Femur (tissue), 1 donor: ENCODE measurements at regions not wholly inside any gene's neighbourhood (a gene's known extent, or its start where the extent isn't known, plus 50 kb on each side); places are given as distances from the start of the nearest gene placed in this dataset.
"Not testable (repeated sequence)": the region's sequence is repeated elsewhere in the genome, so short reads cannot be mapped to it uniquely, and the experiment has no call there.

Experiments used
- DNase-seq: peaks from one replicate; pipeline ENCODE4 v3.0.0-alpha.2; 2017

- no peak for DNase-seq
Observed at GRCh38 chr9:71632776-71633175, 135.5 kb downstream of the CEMIP2 start.

DNA sequence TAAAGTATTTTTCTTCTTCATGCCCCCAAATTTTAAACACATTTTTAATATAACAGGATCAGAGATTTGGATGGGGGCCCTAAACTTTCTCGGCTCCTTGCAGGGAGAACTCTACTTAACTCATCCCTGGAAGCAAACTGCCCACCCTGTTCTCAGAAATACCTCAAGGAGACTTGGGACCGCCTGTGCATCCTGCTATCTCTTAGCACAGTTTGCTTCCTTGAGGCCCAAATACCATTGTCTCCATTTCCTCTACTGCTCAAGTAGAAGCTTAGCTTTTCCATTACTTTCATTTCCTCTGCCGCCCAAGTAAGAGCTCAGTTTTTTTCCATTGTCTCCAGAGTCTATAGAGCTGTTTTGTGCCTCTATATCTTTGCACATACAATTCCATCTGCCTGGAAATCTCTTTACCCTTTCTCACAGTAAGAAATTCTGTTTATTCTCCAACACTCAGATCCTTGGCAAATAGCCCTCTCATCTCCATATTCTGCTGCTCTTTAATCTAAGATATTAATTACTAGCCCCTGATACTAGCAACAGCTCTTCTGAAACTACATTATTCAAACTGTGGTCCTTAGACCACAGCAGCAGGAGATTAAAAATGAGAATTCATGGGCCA, 137.8 kb downstream of the CEMIP2 start:
- no peak for DNase-seq

DNA sequence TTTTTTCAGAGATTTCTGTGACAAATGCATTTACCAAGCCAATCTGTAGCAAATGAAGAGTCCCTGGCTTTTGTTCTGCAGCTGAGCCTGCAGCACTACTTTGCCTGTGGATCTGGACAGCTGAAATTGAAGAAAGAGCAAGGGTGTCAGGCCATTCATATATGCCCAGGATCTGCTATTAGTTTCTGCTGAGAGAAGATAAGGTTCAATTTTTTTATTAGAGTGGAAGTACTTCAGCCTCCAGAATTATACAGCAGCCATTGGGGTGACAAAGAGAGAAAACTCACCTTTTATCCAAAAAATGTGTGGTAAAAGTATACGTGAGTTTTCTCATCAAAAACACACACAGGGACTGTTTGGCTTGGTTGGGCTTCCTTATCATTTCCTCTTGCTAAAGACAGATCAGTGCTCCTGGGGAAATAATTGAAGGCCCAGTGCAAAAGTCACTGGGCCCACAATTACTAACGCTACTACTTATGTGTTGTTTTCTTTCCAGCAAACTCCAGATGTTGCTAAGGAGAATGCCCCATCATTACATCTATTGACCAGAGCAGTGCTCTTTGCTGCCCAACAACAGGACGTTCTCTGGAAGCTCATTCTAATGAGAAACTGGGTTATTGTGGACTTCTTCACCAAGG, 138.6 kb downstream of the CEMIP2 start:
- DNase-seq: no peak

DNA sequence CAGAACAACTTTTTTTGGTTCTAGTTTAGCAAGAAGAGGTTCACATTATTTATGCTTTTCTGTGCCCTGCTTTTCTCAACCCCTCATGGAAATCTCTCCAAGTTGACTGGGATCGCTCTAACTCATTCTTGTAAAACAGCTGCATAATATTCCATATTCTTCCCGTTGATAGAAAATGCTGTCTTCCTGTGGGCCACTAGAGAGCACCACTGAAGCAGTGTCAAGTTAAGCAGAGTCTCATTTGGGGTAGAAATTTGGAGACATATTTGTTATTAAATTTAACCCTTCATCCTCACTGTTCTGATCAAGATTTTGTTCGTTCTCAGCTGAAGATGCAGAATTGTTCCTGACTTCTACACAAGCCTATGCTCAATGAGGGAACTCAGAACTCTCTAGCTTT, 140.1 kb downstream of the CEMIP2 start:
- DNase-seq: no peak

- no peak for DNase-seq
Observed at GRCh38 chr9:71627537-71627936, 140.8 kb downstream of the CEMIP2 start.

GRCh38 chr9:71626395-71626794, 141.9 kb downstream of the CEMIP2 start:
- no peak for DNase-seq

DNA sequence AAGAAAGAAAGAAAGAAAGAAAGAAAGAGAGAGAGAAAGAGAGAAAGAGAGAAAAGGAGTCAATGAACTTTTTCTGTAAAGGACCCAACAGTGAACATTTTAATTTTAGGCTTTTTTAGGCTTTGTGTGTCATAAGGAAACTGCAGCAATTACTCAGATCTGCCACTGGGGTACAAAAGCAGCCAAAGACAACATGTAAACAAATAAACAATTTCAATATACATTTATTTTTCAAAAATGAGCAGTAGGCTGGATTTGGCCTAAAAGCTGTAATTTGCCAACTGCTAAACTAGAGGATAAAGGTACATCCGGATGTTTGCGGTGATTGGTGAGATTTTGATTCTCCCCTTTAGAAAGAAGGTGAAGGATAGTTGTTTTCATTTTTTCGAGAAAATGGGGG, 143.6 kb downstream of the CEMIP2 start:
- no peak for DNase-seq

GRCh38 chr9:71620746-71621145, 147.6 kb downstream of the CEMIP2 start:
- peak; percentile 40 for DNase-seq

DNA sequence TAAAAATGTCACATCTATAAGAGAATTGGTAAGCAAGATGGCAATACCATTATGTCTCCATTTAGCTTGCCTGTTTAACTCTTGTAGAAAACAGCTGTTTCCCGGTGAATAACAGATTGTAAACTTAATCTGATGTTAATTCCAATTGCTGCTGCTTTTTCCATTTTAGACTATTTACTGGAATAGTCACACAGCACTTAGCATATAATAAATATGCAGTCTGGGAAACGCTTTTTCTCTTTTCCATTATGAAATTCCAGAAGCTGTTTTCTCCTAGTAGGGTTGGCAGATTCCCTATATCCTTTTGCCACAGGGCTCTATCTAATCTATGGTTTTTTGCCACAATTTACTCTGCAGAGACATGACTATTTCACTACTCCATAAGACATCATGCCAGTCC, 148.0 kb downstream of the CEMIP2 start:
- no peak for DNase-seq

DNA sequence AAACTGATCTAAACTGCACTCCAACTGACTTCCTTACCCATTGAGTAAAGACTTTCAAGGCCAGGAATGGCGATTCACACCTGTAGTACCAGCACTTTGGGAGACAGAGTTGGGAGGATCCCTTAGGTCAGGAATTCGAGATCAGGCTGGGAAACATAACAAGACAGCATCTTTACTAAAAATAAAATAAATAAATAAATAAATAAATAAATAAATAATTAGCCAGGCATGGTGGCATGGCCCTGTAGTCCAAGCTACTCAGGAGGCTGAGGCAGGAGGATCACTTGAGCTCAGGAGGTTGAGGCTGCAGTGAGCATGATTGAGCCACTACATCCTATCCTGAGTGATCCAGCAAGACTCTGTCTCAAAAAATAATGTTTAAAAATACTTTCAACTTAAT, 148.4 kb downstream of the CEMIP2 start:
- no peak for DNase-seq

DNA sequence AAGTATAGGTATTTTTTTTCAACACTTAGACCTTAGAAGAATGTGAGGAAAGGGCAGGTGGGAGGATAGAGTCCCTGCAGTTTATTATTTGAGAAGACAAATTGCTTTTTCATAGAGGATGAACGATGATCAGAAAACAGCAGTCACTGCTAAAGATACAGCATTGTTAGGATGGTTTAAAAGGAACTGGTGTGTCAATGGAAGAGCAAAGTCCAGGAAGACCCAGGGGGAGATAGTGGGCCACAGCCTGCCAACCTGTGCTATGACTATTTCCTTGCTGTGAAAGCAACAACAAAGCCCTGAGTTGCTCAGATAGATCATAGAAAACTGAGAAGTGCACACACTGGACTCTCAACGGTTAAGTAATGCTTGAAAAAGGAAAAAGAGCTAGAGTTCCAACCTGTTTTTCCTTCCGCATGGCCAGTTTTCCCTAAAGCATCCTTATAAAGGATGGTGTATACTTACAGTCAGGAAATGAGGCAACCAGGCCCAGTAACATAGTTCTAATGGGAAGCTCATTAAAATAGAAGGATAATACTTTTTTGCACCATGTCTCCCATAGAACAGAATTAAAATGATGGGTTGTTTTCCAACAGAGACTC, 153.8 kb downstream of the CEMIP2 start:
- DNase-seq: no peak

- no peak for DNase-seq
Observed at GRCh38 chr9:71612889-71613288, 155.4 kb downstream of the CEMIP2 start.

- no peak for DNase-seq
Observed at GRCh38 chr9:71609448-71609830, 158.9 kb downstream of the CEMIP2 start.

DNA sequence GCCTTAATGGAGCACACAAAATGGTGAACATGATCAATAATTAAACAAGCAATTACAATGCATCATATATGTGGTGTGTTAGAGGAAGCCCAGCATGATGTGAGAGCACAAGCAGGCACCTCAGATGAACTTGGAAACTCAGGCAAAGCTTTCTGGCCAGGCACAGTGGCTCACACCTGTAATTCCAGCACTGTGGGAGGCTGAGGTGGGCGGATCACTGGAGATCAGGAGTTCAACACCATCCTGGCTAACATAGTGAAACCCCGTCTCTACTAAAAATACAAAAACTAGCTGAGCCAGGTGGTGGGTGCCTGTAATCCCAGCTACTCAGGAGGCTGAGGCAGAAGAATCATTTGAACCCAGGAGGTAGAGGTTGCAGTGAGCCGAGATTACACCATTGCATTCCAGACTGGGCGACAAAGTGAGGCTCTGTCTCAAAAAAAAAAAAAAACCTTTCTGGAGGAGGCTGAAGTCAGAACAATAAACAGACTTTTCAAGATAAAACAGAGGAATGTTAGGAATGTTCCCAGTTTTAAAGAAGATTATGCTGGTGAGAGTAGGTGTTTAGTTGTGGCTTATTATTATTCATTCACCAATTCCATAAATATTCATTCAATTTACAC, 159.4 kb downstream of the CEMIP2 start:
- DNase-seq: no peak

GRCh38 chr9:71608021-71608420, 160.3 kb downstream of the CEMIP2 start:
- no peak for DNase-seq

DNA sequence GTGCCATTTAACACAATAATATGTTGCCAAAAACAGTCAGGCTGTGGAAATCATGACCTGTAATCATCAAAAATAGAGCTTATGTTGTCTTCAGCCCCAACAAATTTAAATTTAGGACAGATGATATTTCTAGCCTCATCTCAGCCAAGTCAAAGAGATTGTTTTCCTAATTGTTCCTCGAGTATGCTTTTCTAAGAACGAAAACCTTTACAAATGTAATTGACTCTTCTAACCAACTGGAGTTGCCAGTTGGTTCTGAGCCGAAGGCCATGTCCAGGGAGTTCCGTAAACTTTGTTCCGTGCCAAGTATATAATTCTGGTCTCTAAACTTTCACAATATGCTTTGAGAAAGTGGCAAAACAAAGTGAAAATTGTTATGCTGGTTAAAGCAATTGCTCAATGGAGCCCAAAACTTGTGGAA, 160.8 kb downstream of the CEMIP2 start:
- DNase-seq: peak; percentile 61

GRCh38 chr9:71604197-71605063, 163.9 kb downstream of the CEMIP2 start:
- DNase-seq: peak; percentile 83

DNA sequence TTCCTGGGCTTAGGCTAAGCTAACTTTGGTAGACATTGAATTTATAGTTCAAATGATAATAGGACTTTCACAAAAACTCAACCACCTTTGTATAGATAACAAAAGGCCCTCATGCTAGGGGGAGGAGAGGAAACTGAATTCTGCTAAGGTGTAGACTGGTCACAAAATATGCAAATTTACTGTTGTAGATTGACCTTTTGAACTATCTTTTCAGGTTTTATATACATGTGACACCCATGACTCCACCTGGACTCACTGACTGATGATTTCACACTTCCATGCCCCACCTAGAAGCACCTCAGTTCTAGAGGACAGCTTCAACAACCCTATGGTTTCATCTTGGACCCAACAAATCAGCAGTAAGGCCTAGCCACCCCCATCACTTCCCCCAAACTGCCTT, 165.7 kb downstream of the CEMIP2 start:
- DNase-seq: no peak

GRCh38 chr9:71595762-71596161, 172.6 kb downstream of the CEMIP2 start:
- not testable (repeated sequence) for DNase-seq

DNA sequence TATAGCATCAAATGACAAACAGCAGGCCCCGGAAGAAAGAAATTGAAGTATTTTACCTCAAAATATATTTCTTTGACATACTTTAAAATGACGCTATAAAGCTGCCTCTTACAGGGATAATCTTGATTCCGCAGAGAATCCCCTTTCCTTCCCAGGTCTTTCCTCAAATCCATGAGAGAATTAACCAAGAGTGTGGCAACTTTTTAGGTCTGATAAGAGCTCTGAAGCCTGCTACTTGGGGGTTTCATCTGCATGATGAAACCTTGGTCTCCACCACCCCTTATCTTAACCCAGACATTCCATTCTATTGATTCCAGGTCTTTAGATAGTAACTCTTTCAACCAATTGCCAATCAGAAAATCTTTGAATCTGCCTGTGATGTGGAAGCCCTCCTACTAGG, 173.8 kb downstream of the CEMIP2 start:
- DNase-seq: no peak

DNA sequence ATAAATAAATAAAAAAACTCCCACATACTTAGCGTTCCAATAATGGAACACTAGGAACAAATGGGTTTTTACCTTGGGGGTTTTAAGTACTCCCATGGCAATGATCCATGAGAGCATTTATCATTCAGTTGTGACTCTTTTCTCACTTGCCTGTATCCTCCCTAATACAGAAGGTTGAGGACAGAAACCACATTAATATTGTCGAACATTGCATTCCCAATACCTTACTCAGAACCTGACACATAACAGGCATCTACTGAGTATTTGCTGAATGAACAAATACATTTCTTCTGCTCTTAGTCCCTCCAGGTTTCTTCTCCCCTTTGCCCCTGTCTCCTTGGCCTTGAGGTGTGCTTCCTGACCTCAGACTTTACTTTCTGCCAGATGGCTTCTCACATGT, 175.9 kb downstream of the CEMIP2 start:
- DNase-seq: no peak

DNA sequence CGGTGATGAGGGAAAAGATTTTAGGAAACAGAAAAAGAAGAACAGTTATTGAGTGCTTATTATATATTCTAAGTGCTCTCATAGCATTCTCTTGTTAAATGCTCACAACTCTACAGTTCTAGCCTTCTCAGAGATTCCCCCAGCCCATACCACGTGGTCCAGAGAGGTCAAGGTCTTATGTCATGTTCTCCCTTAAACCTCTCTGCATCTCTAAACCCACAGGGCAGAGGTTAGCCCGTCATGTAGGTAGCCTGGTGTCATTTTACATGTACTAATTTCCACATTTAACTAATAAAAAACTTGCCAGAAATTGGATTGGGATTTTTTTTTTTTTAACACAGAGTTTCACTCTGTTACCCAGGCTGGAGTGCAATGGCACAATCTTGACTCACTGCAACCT, 178.0 kb downstream of the CEMIP2 start:
- no peak for DNase-seq

- DNase-seq: no peak
Observed at GRCh38 chr9:71589612-71590011, 178.7 kb downstream of the CEMIP2 start.
